H1 (cell line): ENCODE measurements at regions not wholly inside any gene's neighbourhood (a gene's known extent, or its start where the extent isn't known, plus 50 kb on each side); places are given as distances from the start of the nearest gene placed in this dataset.

Source experiments
- CTCF ChIP-seq, 3 experiments: IDR thresholded peaks; 1 replicate in 2 of 3; 2 replicates in 1 of 3; pipeline versions ENCODE4 v1.5.1 to v1.6.1; 2011; ENCODE audit warnings: low read length in 3 of 3, mild to moderate bottlenecking in 3 of 3, inconsistent platforms in 2 of 3, low read depth in 1 of 3, moderate library complexity in 1 of 3; ENCODE audit not compliant: insufficient read depth in 1 of 3; ENCODE audit errors: control extremely low read depth in 1 of 3
- E2F6 ChIP-seq: IDR thresholded peaks from 2 replicates; pipeline ENCODE4 v1.6.1; 2012; ENCODE audit warnings: inconsistent platforms
- EZH2 ChIP-seq: fragments of 200-600 bp; sonication (generic); IDR thresholded peaks from 2 replicates; pipeline ENCODE4 v1.7.1; 2012; ENCODE audit warnings: low read depth, mild to moderate bottlenecking, moderate library complexity, low read length, inconsistent platforms; ENCODE audit not compliant: severe bottlenecking
- JUN ChIP-seq: IDR thresholded peaks from 2 replicates; pipeline ENCODE4 v1.6.1; 2011; ENCODE audit warnings: low read depth, mild to moderate bottlenecking, improper control_type of control experiment, low read length
- POLR2A ChIP-seq, 2 experiments: IDR thresholded peaks; 1 replicate in 1 of 2; 2 replicates in 1 of 2; pipeline ENCODE4 v1.6.1; 2011; ENCODE audit warnings: low read depth in 2 of 2, low read length in 2 of 2, mild to moderate bottlenecking in 2 of 2; ENCODE audit errors: control extremely low read depth in 1 of 2
- RNF2 ChIP-seq: fragments of 200-900, 300-1000 bp; sonication (generic); IDR thresholded peaks from 2 replicates; pipeline ENCODE4 v1.7.1; 2016; ENCODE audit warnings: borderline replicate concordance, low read depth, mild to moderate bottlenecking, antibody characterized with exemption, low read length; ENCODE audit not compliant: poor library complexity, severe bottlenecking; ENCODE audit errors: missing control alignments
- SP4 ChIP-seq: IDR thresholded peaks from 2 replicates; pipeline ENCODE4 v1.6.1; 2012; ENCODE audit warnings: low read length, inconsistent platforms
- ZNF274 ChIP-seq: IDR thresholded peaks from 2 replicates; pipeline ENCODE4 v1.7.0; 2012; ENCODE audit warnings: low read length, borderline replicate concordance; ENCODE audit errors: extremely low read depth

GRCh38 chr13:73222627-73223305 lies 164.0 kb downstream of the KLF5 start:
- TF ChIP-seq CTCF (IDR thresholded peaks at IDR 0.05; ENCODE audit: control extremely low read depth in 1 of 3, insufficient read depth in 1 of 3, low read depth in 1 of 3, low read length in 3 of 3) (no peak), ZNF274 (no peak), POLR2A (IDR thresholded peaks at IDR 0.05; ENCODE audit: control extremely low read depth in 1 of 2, low read depth in 2 of 2, low read length in 2 of 2) (no peak), EZH2 (no peak), JUN (no peak), RNF2 (no peak), E2F6 (no peak), SP4 (no peak)
